Peyer's patch (tissue), 4 donors: ENCODE measurements at regions not wholly inside any gene's neighbourhood (a gene's known extent, or its start where the extent isn't known, plus 50 kb on each side); places are given as distances from the start of the nearest gene placed in this dataset.

Source experiments
- CTCF ChIP-seq, 6 experiments: fragments of 450-650 bp in 4 of 6; fragments of 200-600 bp in 2 of 6; sonication (generic) in 1 of 6; IDR thresholded peaks; one replicate each; pipeline ENCODE4 v1.5.1; 2017 to 2019; ENCODE audit warnings: antibody characterized with exemption in 6 of 6, mild to moderate bottlenecking in 3 of 6, moderate library complexity in 1 of 6
- POLR2A ChIP-seq, 2 donors: fragments of 450-650 bp; IDR thresholded peaks; one replicate each; pipeline ENCODE4 v1.5.1; 2017; ENCODE audit warnings: antibody characterized with exemption in 2 of 2, mild to moderate bottlenecking in 2 of 2, moderate library complexity in 2 of 2

DNA sequence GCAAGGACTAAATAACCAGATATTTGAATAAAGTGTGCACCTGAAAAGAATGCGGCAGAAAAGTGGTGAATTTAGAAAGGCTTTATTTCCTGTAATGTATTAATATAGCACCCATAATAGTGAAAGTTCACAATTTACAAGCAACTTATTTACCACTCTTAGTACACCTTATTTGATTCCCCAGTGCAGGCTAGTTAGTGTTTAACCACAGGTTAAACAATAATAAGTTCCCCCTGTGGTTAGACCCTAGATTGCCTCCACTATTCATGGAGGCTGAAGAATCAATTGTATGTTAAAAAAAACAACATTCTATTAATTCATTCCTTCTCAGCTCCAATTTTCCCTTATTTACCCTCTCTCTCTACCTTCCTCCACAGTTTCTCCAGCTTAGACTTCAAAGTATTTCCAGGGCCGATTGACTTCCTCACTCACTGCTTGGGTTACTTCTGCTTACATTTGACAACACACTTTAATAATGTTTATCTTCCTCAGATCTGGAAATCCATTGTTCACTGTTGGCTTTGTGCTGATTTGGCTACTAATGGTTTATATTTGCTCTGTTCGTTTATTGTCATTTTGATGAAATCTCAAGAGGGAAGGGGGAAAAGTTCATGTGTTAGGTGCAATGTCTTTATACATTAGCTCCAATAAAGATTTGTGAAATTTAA lies 796.3 kb downstream of the BRINP3 start:
- no peak for TF ChIP-seq CTCF (IDR thresholded peaks at IDR 0.05)
- no peak for TF ChIP-seq POLR2A (IDR thresholded peaks at IDR 0.05)
